Colonic mucosa (tissue), 4 donors: ENCODE measurements at regions not wholly inside any gene's neighbourhood (a gene's known extent, or its start where the extent isn't known, plus 50 kb on each side); places are given as distances from the start of the nearest gene placed in this dataset.

Source experiments
- DNase-seq: peaks from one replicate; pipeline ENCODE4 v3.0.0-alpha.2; 2020
- H3K27ac ChIP-seq: fragments of 200-600 bp; one replicate; pipeline ENCODE4 v1.8.0; 2021
- H3K27me3 ChIP-seq: fragments of 200-600 bp; one replicate; pipeline ENCODE4 v1.8.0; 2021
- H3K36me3 ChIP-seq: fragments of 200-600 bp; one replicate; pipeline ENCODE4 v1.8.0; 2021
- H3K4me1 ChIP-seq: fragments of 200-600 bp; one replicate; pipeline ENCODE4 v1.8.0; 2021; ENCODE audit warnings: mild to moderate bottlenecking
- H3K4me3 ChIP-seq: fragments of 200-600 bp; one replicate; pipeline ENCODE4 v1.8.0; 2021
- H3K9ac ChIP-seq, 2 donors: one replicate each; pipeline ENCODE4 v1.7.0; 2013; ENCODE audit warnings: control low read depth in 2 of 2, low read depth in 2 of 2, low read length in 2 of 2
- H3K9me3 ChIP-seq: fragments of 200-600 bp; one replicate; pipeline ENCODE4 v1.8.0; 2021
- CTCF ChIP-seq: fragments of 200-600 bp; IDR thresholded peaks from one replicate; pipeline ENCODE4 v1.8.0; 2022; ENCODE audit warnings: antibody characterized with exemption, mild to moderate bottlenecking
- intact Hi-C: fragments of 100-400 bp; cut with DNase I; formaldehyde crosslinking; loops from one replicate; pipeline ENCODE4 v1.14.1; 2022
- donor health status: healthy.
- donor health status: DM: no; HTN: no; CAD: no.
- donor health status: DM: no; HTN: no; CAD: no.

DNA sequence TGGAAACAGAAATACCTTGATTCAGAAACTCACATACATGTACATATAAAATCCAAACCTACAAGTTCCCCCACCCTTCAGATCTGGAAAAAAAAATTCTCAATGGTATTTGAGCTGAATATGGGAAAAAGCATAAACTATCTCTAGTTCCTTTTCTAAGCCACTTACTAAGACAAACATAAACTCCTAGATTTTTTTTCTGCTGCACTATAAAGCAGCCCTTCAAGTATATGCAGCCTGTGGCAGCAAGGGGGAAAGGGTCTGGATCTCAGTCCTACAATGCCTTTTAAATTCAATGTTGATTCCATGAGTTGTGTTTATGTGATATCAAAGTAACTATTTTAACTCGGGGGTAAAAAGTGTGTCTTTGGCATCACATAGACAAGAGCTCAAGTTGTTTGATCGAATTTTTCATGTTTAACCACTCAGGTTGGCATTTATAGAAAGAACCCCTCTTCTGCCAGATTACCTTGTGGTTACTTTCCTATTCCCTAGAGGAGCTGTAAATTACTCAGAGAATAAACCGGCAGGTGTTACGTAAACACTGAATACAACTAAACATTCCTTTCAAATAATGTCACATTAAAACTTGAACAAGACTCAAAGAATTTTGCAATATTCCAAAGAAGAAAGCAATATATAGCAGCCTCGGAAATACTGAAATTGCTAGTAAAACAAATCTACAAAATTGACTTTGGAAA lies 91.8 kb upstream of the FER start:
- H3K9ac ChIP-seq = no peak overlapping the region
- H3K36me3 ChIP-seq = no peaks in the 10 kb centered on the region
- no peak for TF ChIP-seq CTCF
- no peak for DNase-seq
- no peak overlapping the region for H3K27ac ChIP-seq
- H3K9me3 ChIP-seq = no peaks in the 10 kb centered on the region
- intact Hi-C loops = no loop called here
- no peaks in the 10 kb centered on the region for H3K4me1 ChIP-seq
- no peak overlapping the region for H3K4me3 ChIP-seq
- H3K27me3 ChIP-seq = no peaks in the 10 kb centered on the region

DNA sequence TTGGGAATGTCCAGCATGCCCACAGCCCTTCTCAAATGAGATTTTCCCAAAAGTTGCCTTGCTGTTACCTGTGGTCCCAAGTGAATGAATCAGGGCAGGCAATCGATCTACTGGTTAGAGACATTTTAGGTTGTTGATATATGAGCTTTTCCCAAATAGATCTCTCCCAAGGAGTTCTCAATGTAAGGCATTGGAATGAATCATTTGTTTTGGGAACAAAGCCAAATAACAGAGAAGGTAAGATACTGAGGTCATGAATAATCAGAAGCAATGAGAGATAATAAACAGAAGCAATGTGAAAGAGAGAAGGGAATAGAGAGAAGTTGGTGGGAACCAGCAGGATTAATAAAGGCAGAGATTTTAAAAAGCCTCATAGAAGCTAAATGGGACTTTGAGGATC lies 93.6 kb upstream of the FER start:
- H3K4me1 ChIP-seq = no peaks in the 10 kb centered on the region
- H3K36me3 ChIP-seq = no peaks in the 10 kb centered on the region
- DNase-seq = no peak
- no peak overlapping the region for H3K27ac ChIP-seq
- intact Hi-C loops = no loop called here
- H3K9ac ChIP-seq = no peak overlapping the region
- H3K4me3 ChIP-seq = no peak overlapping the region
- TF ChIP-seq CTCF = no peak
- no peaks in the 10 kb centered on the region for H3K27me3 ChIP-seq
- no peaks in the 10 kb centered on the region for H3K9me3 ChIP-seq

- no peak for DNase-seq
- Histone ChIP-seq H3K4me3 (no peak overlapping the region), H3K9ac (no peak overlapping the region), H3K4me1 (no peaks in the 10 kb centered on the region), H3K27ac (no peak overlapping the region), H3K9me3 (no peaks in the 10 kb centered on the region), H3K36me3 (no peaks in the 10 kb centered on the region), H3K27me3 (no peaks in the 10 kb centered on the region)
- intact Hi-C loops = no loop called here
- no peak for TF ChIP-seq CTCF
Observed at GRCh38 chr5:108653201-108653600, 94.5 kb upstream of the FER start.

DNA sequence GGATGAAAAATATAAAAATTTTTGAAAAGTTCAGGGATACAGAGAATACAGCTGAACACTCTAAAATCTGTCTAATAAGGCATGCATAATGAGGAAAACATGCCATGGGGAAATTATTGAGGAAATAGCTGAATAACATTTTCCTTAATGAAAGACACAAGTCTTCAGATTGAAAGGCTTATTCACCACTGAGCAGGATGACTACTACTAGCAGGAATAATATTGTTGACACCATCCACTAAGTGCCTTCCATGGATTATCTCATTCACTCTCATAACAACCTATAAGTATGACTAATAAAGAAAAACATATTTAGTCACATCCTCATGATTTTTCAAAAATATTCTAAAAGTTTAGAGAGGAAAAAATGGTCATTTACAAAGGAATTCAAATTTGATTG lies 96.7 kb upstream of the FER start:
- no peak overlapping the region for H3K27ac ChIP-seq
- H3K9me3 ChIP-seq = no peaks in the 10 kb centered on the region
- H3K36me3 ChIP-seq = no peaks in the 10 kb centered on the region
- no peaks in the 10 kb centered on the region for H3K27me3 ChIP-seq
- no peak for DNase-seq
- TF ChIP-seq CTCF = no peak
- H3K4me3 ChIP-seq = no peak overlapping the region
- no peak overlapping the region for H3K9ac ChIP-seq
- no peaks in the 10 kb centered on the region for H3K4me1 ChIP-seq
- intact Hi-C loops = no loop called here

DNA sequence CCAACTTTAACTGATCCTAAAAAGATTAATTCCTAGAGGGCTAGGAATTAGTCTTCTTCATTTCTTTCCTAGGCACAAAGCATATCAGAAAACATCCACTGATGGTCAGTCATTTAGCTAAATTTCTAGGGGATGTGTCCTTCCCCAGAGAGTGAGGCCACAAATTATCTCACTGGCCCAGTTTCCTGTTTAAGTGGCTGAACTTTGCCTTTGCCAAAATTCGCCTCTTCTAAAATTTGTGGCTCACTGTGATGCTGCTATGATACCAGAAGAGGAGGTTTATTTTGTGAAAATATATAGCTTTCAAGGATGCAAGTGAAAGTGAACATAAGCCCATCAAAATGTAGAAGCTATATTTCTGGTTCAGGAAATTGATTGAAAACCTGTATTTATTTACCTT lies 98.1 kb upstream of the FER start:
- TF ChIP-seq CTCF = no peak
- no peaks in the 10 kb centered on the region for H3K9me3 ChIP-seq
- intact Hi-C loops = no loop called here
- no peaks in the 10 kb centered on the region for H3K4me1 ChIP-seq
- no peaks in the 10 kb centered on the region for H3K36me3 ChIP-seq
- no peak for DNase-seq
- no peaks in the 10 kb centered on the region for H3K27me3 ChIP-seq
- no peak overlapping the region for H3K27ac ChIP-seq
- no peak overlapping the region for H3K4me3 ChIP-seq
- no peak overlapping the region for H3K9ac ChIP-seq
